Suprapubic skin (tissue), 4 donors: ENCODE measurements at regions not wholly inside any gene's neighbourhood (a gene's known extent, or its start where the extent isn't known, plus 50 kb on each side); places are given as distances from the start of the nearest gene placed in this dataset.
A peak's percentile ranks its signal among the peaks of the same experiment; 100 is the strongest.

ENCODE experiments used
- DNase-seq, 2 donors: peaks; one replicate each; pipeline ENCODE4 v3.0.0-alpha.2; 2019; ENCODE audit warnings: low spot score in 2 of 2
- H3K27ac ChIP-seq: fragments of 200-600 bp; sonication (generic); one replicate; pipeline ENCODE4 v1.5.1; 2019
- H3K27me3 ChIP-seq: fragments of 200-600 bp; sonication (generic); one replicate; pipeline ENCODE4 v1.5.1; 2019
- H3K36me3 ChIP-seq: fragments of 200-600 bp; sonication (generic); one replicate; pipeline ENCODE4 v1.5.1; 2019
- H3K4me1 ChIP-seq: fragments of 200-600 bp; sonication (generic); one replicate; pipeline ENCODE4 v1.5.1; 2019
- H3K4me3 ChIP-seq: fragments of 200-600 bp; sonication (generic); one replicate; pipeline ENCODE4 v1.5.1; 2019; ENCODE audit warnings: mild to moderate bottlenecking
- H3K9me3 ChIP-seq: fragments of 200-600 bp; sonication (generic); one replicate; pipeline ENCODE4 v1.5.1; 2019
- EP300 ChIP-seq: sonication (generic); formaldehyde crosslinking; IDR thresholded peaks from one replicate; pipeline ENCODE4 v1.6.1; 2017; ENCODE audit warnings: antibody characterized with exemption
- POLR2A ChIP-seq, 2 donors: fragments of 450-650 bp; IDR thresholded peaks; one replicate each; pipeline ENCODE4 v1.6.1; 2017; ENCODE audit warnings: antibody characterized with exemption in 2 of 2, mild to moderate bottlenecking in 2 of 2, moderate library complexity in 2 of 2
- POLR2AphosphoS5 ChIP-seq, 3 donors: sonication (generic); formaldehyde crosslinking; IDR thresholded peaks; one replicate each; pipeline ENCODE4 v1.6.1; 2017; ENCODE audit warnings: antibody characterized with exemption in 3 of 3
- WGBS: methylation state at CpG from one replicate; pipeline ENCODE4 v1.1.5; 2018; 5-methylcytosine and 5-hydroxymethylcytosine counted together
- TF ChIP-seq, protein P1 (sequence below), 2 donors: fragments of 200-600 bp in 1 of 2; fragments of 450-650 bp in 1 of 2; sonication (generic) in 1 of 2; IDR thresholded peaks; one replicate each; pipeline ENCODE4 v1.5.1; 2016 to 2019; ENCODE audit warnings: antibody characterized with exemption in 2 of 2, mild to moderate bottlenecking in 1 of 2, moderate library complexity in 1 of 2

DNA sequence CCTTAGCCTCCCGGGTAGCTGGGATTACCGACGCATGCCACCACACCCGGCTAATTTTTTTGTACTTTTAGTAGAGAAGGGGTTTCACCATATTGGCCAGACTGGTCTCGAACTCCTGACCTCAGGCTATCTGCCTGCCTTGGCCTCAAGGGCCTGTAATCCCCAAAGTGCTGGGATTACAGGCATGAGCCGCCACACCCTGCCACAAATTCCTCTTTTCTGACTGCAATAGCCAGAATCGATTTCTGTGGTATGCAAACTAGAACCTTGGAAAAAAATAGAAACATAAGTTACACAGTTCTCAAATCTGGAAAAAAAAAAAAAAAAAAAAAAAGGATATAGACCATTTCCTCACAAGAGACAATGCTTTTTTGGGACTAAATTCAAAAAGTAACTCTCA lies 184.6 kb upstream of the EGLN3 start:
- no peaks in the 10 kb centered on the region for H3K36me3 ChIP-seq
- WGBS: 65% methylated on average over 7 of the region's 7 CpGs
- DNase-seq: no peak
- no peaks in the 10 kb centered on the region for H3K27me3 ChIP-seq
- H3K9me3 ChIP-seq: no peaks in the 10 kb centered on the region
- no peak overlapping the region for H3K27ac ChIP-seq
- peaks cover 54% of the 10 kb centered on the region for H3K4me1 ChIP-seq
- TF ChIP-seq EP300: no peak
- TF ChIP-seq, protein P1, sequence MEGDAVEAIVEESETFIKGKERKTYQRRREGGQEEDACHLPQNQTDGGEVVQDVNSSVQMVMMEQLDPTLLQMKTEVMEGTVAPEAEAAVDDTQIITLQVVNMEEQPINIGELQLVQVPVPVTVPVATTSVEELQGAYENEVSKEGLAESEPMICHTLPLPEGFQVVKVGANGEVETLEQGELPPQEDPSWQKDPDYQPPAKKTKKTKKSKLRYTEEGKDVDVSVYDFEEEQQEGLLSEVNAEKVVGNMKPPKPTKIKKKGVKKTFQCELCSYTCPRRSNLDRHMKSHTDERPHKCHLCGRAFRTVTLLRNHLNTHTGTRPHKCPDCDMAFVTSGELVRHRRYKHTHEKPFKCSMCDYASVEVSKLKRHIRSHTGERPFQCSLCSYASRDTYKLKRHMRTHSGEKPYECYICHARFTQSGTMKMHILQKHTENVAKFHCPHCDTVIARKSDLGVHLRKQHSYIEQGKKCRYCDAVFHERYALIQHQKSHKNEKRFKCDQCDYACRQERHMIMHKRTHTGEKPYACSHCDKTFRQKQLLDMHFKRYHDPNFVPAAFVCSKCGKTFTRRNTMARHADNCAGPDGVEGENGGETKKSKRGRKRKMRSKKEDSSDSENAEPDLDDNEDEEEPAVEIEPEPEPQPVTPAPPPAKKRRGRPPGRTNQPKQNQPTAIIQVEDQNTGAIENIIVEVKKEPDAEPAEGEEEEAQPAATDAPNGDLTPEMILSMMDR (IDR thresholded peaks at IDR 0.05): no peak
- no peak for TF ChIP-seq POLR2AphosphoS5 (IDR thresholded peaks at IDR 0.05)
- TF ChIP-seq POLR2A (IDR thresholded peaks at IDR 0.05): no peak
- no peak overlapping the region for H3K4me3 ChIP-seq

DNA sequence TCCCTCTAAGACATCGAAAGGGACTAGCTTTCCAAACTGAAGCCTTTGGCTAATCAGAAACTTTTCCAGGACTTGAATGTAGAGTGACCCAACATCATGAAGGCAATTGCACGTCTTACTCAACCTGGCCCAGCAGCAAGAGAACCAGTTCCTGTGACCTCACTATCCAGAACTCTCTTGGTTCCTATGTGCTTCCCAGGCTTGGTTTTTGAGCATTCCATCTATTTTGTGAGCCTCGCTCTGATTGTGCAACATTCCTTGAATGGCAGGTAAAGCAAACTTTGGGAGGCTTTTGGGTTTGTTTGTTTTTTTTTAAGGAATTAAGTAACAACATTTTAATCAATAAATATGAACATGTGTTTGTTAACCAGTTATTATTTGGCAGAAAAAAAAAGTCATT lies 183.6 kb upstream of the EGLN3 start:
- 83% methylated on average over 3 of the region's 3 CpGs for WGBS

DNA sequence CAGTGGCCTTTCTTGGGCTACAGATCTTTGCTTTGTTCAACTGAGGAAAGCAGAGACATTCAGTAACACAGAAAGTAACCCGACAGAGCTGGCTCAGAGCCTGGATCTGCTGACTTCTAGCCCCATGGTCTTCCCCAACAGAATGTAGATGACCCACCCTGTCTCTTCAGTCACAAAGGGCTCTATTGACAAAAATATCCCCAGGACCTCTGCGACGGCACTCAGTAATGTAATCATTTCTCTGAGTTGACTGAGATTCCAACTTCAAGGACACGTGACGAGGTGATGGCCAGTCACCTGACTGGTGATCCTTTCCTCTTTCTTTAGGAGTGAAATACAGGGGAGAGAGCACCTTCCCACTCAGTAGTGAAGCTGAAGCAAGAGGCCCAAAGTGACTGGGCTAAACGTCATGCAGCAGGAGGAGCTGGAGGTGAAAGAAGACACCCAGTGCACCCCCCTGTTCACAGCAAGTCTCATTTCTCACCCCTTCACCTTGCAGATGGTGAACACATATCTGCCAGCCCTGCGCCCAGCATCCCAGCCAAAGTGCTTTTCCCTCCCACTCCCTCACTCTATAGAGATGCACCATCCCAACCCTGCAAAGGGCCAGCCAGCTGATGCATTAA lies 179.2 kb upstream of the EGLN3 start:
- Histone ChIP-seq H3K4me3 (no peak overlapping the region), H3K36me3 (no peaks in the 10 kb centered on the region), H3K27ac (peak overlapping the region; percentile 58), H3K27me3 (no peaks in the 10 kb centered on the region), H3K4me1 (peaks cover 30% of the 10 kb centered on the region), H3K9me3 (no peaks in the 10 kb centered on the region)
- 60% methylated on average over 7 of the region's 7 CpGs for WGBS
- DNase-seq: no peak
- TF ChIP-seq POLR2A (IDR thresholded peaks at IDR 0.05) (no peak), POLR2AphosphoS5 (IDR thresholded peaks at IDR 0.05) (no peak), EP300 (no peak)
- TF ChIP-seq, protein P1 (IDR thresholded peaks at IDR 0.05): no peak

More for the DNA sequence above, 183.6 kb upstream of the EGLN3 start:
- Histone ChIP-seq H3K9me3 (no peaks in the 10 kb centered on the region), H3K27ac (no peak overlapping the region), H3K36me3 (no peaks in the 10 kb centered on the region), H3K27me3 (no peaks in the 10 kb centered on the region), H3K4me3 (no peak overlapping the region), H3K4me1 (peaks cover 54% of the 10 kb centered on the region)
- no peak for TF ChIP-seq POLR2A (IDR thresholded peaks at IDR 0.05)
- no peak for TF ChIP-seq POLR2AphosphoS5 (IDR thresholded peaks at IDR 0.05)
- no peak for TF ChIP-seq EP300
- TF ChIP-seq, protein P1 (IDR thresholded peaks at IDR 0.05): no peak
- no peak for DNase-seq

DNA sequence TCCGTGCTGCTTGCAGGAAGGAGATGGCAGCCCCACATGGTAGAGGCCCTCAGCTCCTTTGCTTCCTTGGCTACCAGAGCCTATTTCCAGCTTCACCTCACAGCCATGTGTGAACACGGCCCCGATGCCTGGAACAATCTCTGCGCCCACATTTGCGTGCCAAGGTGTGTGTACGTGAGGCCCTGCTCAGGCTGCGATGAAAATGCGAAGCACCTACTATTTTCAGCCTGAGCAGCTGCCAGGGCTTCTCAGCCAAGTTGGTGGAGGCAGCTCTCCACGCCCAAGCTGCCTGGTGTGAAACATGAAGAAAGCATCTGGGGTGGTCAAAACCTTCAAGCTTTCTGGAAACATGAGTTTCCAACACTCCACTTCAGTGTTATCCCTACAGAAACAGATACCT lies 177.8 kb upstream of the EGLN3 start:
- H3K27me3 ChIP-seq: no peaks in the 10 kb centered on the region
- no peak overlapping the region for H3K4me3 ChIP-seq
- no peaks in the 10 kb centered on the region for H3K36me3 ChIP-seq
- TF ChIP-seq POLR2A (IDR thresholded peaks at IDR 0.05) (no peak), POLR2AphosphoS5 (IDR thresholded peaks at IDR 0.05) (no peak), EP300 (no peak)
- TF ChIP-seq, protein P1 (IDR thresholded peaks at IDR 0.05): no peak
- no peaks in the 10 kb centered on the region for H3K9me3 ChIP-seq
- peaks cover 30% of the 10 kb centered on the region for H3K4me1 ChIP-seq
- no peak for DNase-seq
- peak overlapping the region; percentile 53 for H3K27ac ChIP-seq
- 64% methylated on average over 2 of the region's 9 CpGs for WGBS

DNA sequence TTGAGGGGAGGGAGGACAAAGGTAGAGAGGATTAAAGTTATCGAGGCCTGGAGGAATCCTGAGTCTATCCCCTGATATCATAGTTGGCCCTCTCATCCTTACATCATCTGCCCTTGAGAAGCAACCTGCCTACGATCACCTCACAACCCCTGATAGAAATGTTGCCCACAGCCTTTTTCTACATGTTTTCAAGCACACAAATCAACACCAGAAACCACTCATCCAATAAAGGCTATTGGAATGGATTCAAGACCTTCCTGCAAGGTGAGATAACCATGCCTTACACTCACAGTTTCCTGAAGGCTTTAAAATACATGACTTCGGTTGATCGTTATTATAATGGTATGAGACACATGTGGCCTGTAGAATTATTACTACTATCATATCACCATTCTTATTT lies 175.7 kb upstream of the EGLN3 start:
- no peak overlapping the region for H3K4me3 ChIP-seq
- H3K9me3 ChIP-seq: no peaks in the 10 kb centered on the region
- no peaks in the 10 kb centered on the region for H3K36me3 ChIP-seq
- no peaks in the 10 kb centered on the region for H3K27me3 ChIP-seq
- WGBS: 78% methylated on average over 4 of the region's 4 CpGs
- TF ChIP-seq, protein P1 (IDR thresholded peaks at IDR 0.05): no peak
- TF ChIP-seq EP300 (no peak), POLR2AphosphoS5 (IDR thresholded peaks at IDR 0.05) (no peak), POLR2A (IDR thresholded peaks at IDR 0.05) (no peak)
- no peak overlapping the region for H3K27ac ChIP-seq
- DNase-seq: no peak
- H3K4me1 ChIP-seq: peaks cover 30% of the 10 kb centered on the region
